HEK293 (cell line): ENCODE measurements at regions not wholly inside any gene's neighbourhood (a gene's known extent, or its start where the extent isn't known, plus 50 kb on each side); places are given as distances from the start of the nearest gene placed in this dataset.

Experiments used
- BCL11A ChIP-seq: fragments of 450-650 bp; formaldehyde crosslinking; IDR thresholded peaks from 2 replicates; pipeline ENCODE4 v1.5.1; 2016; ENCODE audit warnings: low read depth, missing biosample characterization, missing genetic modification characterization
- GLI4 ChIP-seq: fragments of 450-650 bp; formaldehyde crosslinking; IDR thresholded peaks from 2 replicates; pipeline ENCODE4 v1.5.1; 2016; ENCODE audit warnings: missing biosample characterization, missing genetic modification characterization
- ZBTB1 ChIP-seq: fragments of 450-650 bp; formaldehyde crosslinking; IDR thresholded peaks from 2 replicates; pipeline ENCODE4 v1.5.1; 2016; ENCODE audit warnings: missing biosample characterization, missing genetic modification characterization
- ZNF248 ChIP-seq: fragments of 450-650 bp; formaldehyde crosslinking; IDR thresholded peaks from 2 replicates; pipeline ENCODE4 v1.5.1; 2017; ENCODE audit warnings: missing biosample characterization, missing genetic modification characterization
- ZNF768 ChIP-seq: fragments of 450-650 bp; formaldehyde crosslinking; IDR thresholded peaks from 2 replicates; pipeline ENCODE4 v1.5.1; 2018; ENCODE audit warnings: missing biosample characterization, mild to moderate bottlenecking, missing genetic modification characterization
- TF ChIP-seq, protein P1 (sequence below): fragments of 450-650 bp; formaldehyde crosslinking; IDR thresholded peaks from 2 replicates; pipeline ENCODE4 v1.5.1; 2016; ENCODE audit warnings: missing biosample characterization, missing genetic modification characterization
- TF ChIP-seq, protein P2 (sequence below): fragments of 450-650 bp; formaldehyde crosslinking; IDR thresholded peaks from 2 replicates; pipeline ENCODE4 v1.5.1; 2016; ENCODE audit warnings: missing biosample characterization, missing genetic modification characterization

DNA sequence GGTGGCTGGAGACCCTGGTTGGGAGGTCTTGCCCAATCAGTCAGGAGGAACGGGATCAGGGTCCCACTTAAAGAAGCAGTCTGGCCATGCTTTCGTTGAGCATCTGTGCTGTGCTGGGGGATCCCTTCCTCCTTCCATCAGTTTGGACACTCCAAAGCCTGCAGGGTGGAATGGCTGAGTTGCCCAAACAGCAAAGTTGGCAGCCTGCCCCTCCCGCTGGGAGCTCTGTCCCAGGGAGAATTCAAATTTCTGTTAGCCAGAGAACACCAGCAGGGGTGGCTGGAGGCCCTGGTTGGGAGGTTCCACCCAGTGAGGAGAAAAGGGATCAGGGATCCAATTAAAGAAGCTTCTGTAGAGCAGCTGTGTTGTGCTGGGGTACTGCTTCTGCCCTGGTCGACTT lies 96.9 kb upstream of the CTAGE1 start:
- TF ChIP-seq, protein P1, sequence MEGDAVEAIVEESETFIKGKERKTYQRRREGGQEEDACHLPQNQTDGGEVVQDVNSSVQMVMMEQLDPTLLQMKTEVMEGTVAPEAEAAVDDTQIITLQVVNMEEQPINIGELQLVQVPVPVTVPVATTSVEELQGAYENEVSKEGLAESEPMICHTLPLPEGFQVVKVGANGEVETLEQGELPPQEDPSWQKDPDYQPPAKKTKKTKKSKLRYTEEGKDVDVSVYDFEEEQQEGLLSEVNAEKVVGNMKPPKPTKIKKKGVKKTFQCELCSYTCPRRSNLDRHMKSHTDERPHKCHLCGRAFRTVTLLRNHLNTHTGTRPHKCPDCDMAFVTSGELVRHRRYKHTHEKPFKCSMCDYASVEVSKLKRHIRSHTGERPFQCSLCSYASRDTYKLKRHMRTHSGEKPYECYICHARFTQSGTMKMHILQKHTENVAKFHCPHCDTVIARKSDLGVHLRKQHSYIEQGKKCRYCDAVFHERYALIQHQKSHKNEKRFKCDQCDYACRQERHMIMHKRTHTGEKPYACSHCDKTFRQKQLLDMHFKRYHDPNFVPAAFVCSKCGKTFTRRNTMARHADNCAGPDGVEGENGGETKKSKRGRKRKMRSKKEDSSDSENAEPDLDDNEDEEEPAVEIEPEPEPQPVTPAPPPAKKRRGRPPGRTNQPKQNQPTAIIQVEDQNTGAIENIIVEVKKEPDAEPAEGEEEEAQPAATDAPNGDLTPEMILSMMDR (tag by site-specific recombination), result no peak
- TF ChIP-seq, protein P2, sequence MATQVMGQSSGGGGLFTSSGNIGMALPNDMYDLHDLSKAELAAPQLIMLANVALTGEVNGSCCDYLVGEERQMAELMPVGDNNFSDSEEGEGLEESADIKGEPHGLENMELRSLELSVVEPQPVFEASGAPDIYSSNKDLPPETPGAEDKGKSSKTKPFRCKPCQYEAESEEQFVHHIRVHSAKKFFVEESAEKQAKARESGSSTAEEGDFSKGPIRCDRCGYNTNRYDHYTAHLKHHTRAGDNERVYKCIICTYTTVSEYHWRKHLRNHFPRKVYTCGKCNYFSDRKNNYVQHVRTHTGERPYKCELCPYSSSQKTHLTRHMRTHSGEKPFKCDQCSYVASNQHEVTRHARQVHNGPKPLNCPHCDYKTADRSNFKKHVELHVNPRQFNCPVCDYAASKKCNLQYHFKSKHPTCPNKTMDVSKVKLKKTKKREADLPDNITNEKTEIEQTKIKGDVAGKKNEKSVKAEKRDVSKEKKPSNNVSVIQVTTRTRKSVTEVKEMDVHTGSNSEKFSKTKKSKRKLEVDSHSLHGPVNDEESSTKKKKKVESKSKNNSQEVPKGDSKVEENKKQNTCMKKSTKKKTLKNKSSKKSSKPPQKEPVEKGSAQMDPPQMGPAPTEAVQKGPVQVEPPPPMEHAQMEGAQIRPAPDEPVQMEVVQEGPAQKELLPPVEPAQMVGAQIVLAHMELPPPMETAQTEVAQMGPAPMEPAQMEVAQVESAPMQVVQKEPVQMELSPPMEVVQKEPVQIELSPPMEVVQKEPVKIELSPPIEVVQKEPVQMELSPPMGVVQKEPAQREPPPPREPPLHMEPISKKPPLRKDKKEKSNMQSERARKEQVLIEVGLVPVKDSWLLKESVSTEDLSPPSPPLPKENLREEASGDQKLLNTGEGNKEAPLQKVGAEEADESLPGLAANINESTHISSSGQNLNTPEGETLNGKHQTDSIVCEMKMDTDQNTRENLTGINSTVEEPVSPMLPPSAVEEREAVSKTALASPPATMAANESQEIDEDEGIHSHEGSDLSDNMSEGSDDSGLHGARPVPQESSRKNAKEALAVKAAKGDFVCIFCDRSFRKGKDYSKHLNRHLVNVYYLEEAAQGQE, result no peak
- TF ChIP-seq ZBTB1, result no peak
- no peak for TF ChIP-seq BCL11A (tag by site-specific recombination)
- TF ChIP-seq GLI4 (tag by site-specific recombination), result no peak
- TF ChIP-seq ZNF768 (tag by site-specific recombination), result no peak
- TF ChIP-seq ZNF248 (tag by site-specific recombination), result no peak
